Loucy (cell line): ENCODE measurements at regions not wholly inside any gene's neighbourhood (a gene's known extent, or its start where the extent isn't known, plus 50 kb on each side); places are given as distances from the start of the nearest gene placed in this dataset.

Source experiments
- EZH2phosphoT487 ChIP-seq: fragments of 200-600 bp; IDR thresholded peaks from 2 replicates; pipeline ENCODE4 v1.6.1; 2018; ENCODE audit warnings: antibody characterized with exemption, mild to moderate bottlenecking, moderate library complexity, borderline replicate concordance
- TF ChIP-seq, protein P1 (sequence below): fragments of 200-600 bp; sonication (generic); conservative IDR thresholded peaks from 2 replicates; pipeline ENCODE4 v1.5.1; 2014; ENCODE audit warnings: mild to moderate bottlenecking, antibody characterized with exemption, low read length

DNA sequence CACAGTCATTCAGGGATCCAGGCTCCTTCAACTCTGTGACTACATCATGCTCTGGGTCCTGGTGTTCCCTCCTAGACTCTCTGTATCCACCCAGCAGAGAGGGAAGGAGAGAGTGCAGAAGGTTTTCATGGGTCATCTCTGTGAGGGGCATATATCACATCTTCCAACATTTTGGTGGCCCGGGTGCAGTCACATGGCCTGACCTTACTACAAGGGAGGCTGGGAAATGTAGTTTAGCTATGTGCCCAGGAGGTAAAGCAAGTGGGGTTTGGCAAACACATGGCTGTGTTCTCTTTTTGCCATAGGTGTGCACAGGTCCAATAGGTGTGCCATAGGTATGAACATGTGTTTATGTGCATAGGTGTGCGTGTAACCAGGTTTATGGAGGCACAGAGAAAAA, 222.2 kb upstream of the EEF2KMT start:
- TF ChIP-seq, protein P1, sequence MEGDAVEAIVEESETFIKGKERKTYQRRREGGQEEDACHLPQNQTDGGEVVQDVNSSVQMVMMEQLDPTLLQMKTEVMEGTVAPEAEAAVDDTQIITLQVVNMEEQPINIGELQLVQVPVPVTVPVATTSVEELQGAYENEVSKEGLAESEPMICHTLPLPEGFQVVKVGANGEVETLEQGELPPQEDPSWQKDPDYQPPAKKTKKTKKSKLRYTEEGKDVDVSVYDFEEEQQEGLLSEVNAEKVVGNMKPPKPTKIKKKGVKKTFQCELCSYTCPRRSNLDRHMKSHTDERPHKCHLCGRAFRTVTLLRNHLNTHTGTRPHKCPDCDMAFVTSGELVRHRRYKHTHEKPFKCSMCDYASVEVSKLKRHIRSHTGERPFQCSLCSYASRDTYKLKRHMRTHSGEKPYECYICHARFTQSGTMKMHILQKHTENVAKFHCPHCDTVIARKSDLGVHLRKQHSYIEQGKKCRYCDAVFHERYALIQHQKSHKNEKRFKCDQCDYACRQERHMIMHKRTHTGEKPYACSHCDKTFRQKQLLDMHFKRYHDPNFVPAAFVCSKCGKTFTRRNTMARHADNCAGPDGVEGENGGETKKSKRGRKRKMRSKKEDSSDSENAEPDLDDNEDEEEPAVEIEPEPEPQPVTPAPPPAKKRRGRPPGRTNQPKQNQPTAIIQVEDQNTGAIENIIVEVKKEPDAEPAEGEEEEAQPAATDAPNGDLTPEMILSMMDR: no peak
- no peak for TF ChIP-seq EZH2phosphoT487
